ENCODE measurements at regions not wholly inside any gene's neighbourhood (a gene's known extent, or its start where the extent isn't known, plus 50 kb on each side); places are given as distances from the start of the nearest gene placed in this dataset.

DNA sequence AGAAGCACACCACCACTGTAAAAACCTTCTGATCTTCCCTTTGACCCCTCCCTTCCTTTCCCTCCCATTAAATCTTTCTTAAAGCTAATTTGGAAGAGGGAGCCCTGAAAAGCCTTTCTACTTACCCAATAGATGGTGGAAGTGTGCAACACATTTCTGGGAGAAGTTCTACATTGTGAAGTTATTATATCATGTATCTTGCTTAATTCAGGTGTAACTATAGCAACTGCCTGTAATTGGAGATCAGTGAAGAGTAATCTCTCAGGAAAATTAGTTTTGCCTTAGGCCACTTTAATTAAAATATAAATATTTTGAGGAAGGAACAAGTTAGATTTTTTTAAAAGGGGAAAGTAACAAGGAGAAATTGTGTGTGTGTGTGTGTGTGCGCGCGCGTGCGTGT is 266.0 kb downstream of the SH3BP4 start:
- TF ChIP-seq POLR2A (IDR thresholded peaks at IDR 0.05; ENCODE audit: low read depth, low read length) (no peak), POLR2AphosphoS5 (IDR thresholded peaks at IDR 0.05; ENCODE audit: low read depth, low read length) (no peak)
